GM12878 (cell line): ENCODE measurements at regions not wholly inside any gene's neighbourhood (a gene's known extent, or its start where the extent isn't known, plus 50 kb on each side); places are given as distances from the start of the nearest gene placed in this dataset.

Experiments
- ATAC-seq: fragments of 200-7000 bp; cut with Tn5 transposase; 3 replicates; pipeline ENCODE4 v1.9.1; 2020; ENCODE audit warnings: mild to moderate bottlenecking, moderate library complexity
- BruUV-seq: library from RNA; stranded (reverse); fragments of 400-500 nt; replicated peaks from 2 replicates; lab custom pipeline; 2021; lab: Mats Ljungman, UMichigan
- CTCF ChIA-PET: fragments of 300-600 bp; sonication (Branson Sonifier 250); formaldehyde crosslinking; extraction: SDS; loops from one replicate; lab custom pipeline; 2021; ENCODE audit warnings: inconsistent platforms; lab: Yijun Ruan, JAX
- POLR2A ChIA-PET: fragments of 350-600 bp; formaldehyde crosslinking; extraction: SDS; loops from one replicate; lab custom pipeline; 2021; ENCODE audit warnings: inconsistent platforms; lab: Charles Lee
- RAD21 ChIA-PET: fragments of 300-600 bp; sonication (Branson Sonifier 250); formaldehyde crosslinking; loops from one replicate; lab custom pipeline; 2023; ENCODE audit warnings: antibody characterized with exemption; ENCODE audit not compliant: unreplicated experiment; lab: Charles Lee
- SMC1A ChIA-PET: fragments of 300-600 bp; sonication (Branson Sonifier 250); formaldehyde crosslinking; loops from one replicate; lab custom pipeline; 2023; ENCODE audit not compliant: unreplicated experiment, uncharacterized antibody; lab: Charles Lee
- DNase-seq: peaks from one replicate; pipeline ENCODE4 v3.0.0-alpha.2; 2011; ENCODE audit warnings: low read depth, low spot score
- FAIRE-seq: peaks from 3 replicates; lab custom pipeline; 2011; peaks lifted over from hg19 to GRCh38; lab: Jason Lieb, UNC
- H2AFZ ChIP-seq: 2 replicates; pipeline ENCODE4 v1.6.0; 2011; ENCODE audit warnings: low read depth, low read length, control low read depth; ENCODE audit not compliant: control insufficient read depth
- H3K27ac ChIP-seq: 2 replicates; pipeline ENCODE4 v1.5.1; 2011; ENCODE audit warnings: control low read depth; ENCODE audit not compliant: control insufficient read depth, insufficient read depth
- H3K27me3 ChIP-seq, 2 experiments: replicated peaks in 1 of 2; 2 replicates each; pipeline versions ENCODE4 v1.6.0 to v1.6.1; 2011; ENCODE audit warnings: low read length in 1 of 2; ENCODE audit not compliant: control insufficient read depth in 2 of 2, insufficient read depth in 2 of 2
- H3K36me3 ChIP-seq, 2 experiments: 2 replicates each; pipeline ENCODE4 v1.5.1; 2011; ENCODE audit warnings: low read length in 1 of 2; ENCODE audit not compliant: control insufficient read depth in 2 of 2, insufficient read depth in 2 of 2
- H3K4me1 ChIP-seq: 2 replicates; pipeline ENCODE4 v1.6.1; 2011; ENCODE audit warnings: mild to moderate bottlenecking, low read length, moderate library complexity, mixed read lengths; ENCODE audit not compliant: control insufficient read depth, insufficient read depth
- H3K4me2 ChIP-seq: 2 replicates; pipeline ENCODE4 v1.6.0; 2011; ENCODE audit warnings: control low read depth; ENCODE audit not compliant: control insufficient read depth, insufficient read depth
- H3K4me3 ChIP-seq: fragments of 200-600 bp; sonication (generic); 2 replicates; pipeline ENCODE4 v1.5.1; 2016
- H3K79me2 ChIP-seq: 2 replicates; pipeline ENCODE4 v1.6.0; 2011; ENCODE audit warnings: low read length; ENCODE audit not compliant: control insufficient read depth, insufficient read depth
- H3K9ac ChIP-seq: 2 replicates; pipeline ENCODE4 v1.8.0; 2011; ENCODE audit warnings: low read length, control low read depth, mixed read lengths; ENCODE audit not compliant: control insufficient read depth, insufficient read depth
- H3K9me3 ChIP-seq: replicated peaks from 3 replicates; pipeline ENCODE4 v1.5.1; 2011; ENCODE audit warnings: mild to moderate bottlenecking, low read length; ENCODE audit not compliant: control insufficient read depth, insufficient read depth
- H4K20me1 ChIP-seq: 2 replicates; pipeline ENCODE4 v1.6.0; 2011; ENCODE audit not compliant: control insufficient read depth, insufficient read depth
- ATF3 ChIP-seq: IDR thresholded peaks from 2 replicates; pipeline ENCODE4 v1.6.1; 2011; ENCODE audit warnings: low read depth, mild to moderate bottlenecking, low read length, moderate library complexity, borderline replicate concordance; ENCODE audit errors: extremely low read depth
- CEBPZ ChIP-seq: fragments of 150-350 bp; IDR thresholded peaks from 2 replicates; pipeline ENCODE4 v1.6.1; 2016; ENCODE audit warnings: low read depth, low read length
- KAT2A ChIP-seq: conservative IDR thresholded peaks from 2 replicates; pipeline ENCODE4 v1.6.1; 2011; ENCODE audit warnings: low read depth, low read length; ENCODE audit not compliant: control insufficient read depth
- KDM1A ChIP-seq: fragments of 200-600 bp; sonication (generic); IDR thresholded peaks from 2 replicates; pipeline ENCODE4 v1.6.1; 2016; ENCODE audit warnings: borderline replicate concordance
- NFYB ChIP-seq: IDR thresholded peaks from 2 replicates; pipeline ENCODE4 v1.6.1; 2011; ENCODE audit warnings: low read depth, mild to moderate bottlenecking, low read length, improper control_type of control experiment, moderate library complexity; ENCODE audit not compliant: insufficient read depth
- SP1 ChIP-seq: IDR thresholded peaks from one replicate; pipeline ENCODE4 v1.6.1; 2011; ENCODE audit warnings: low read depth, low read length
- TARDBP ChIP-seq: IDR thresholded peaks from 2 replicates; pipeline ENCODE4 v1.6.1; 2016; ENCODE audit warnings: borderline replicate concordance
- WGBS: methylation state at CpG from one replicate; pipeline ENCODE4 v1.1.6; 2016; ENCODE audit warnings: low lambda C conversion rate; ENCODE audit not compliant: insufficient replicate concordance, insufficient coverage; ENCODE audit errors: missing lambda C conversion rate; 5-methylcytosine and 5-hydroxymethylcytosine counted together
- in situ Hi-C: fragments of 300-500 bp; cut with MboI; formaldehyde crosslinking; loops from 9 replicates; pipeline ENCODE4 v1.14.3; 2018; ENCODE audit warnings: mixed read lengths
- intact Hi-C: fragments of 100-400 bp; cut with micrococcal nuclease; formaldehyde crosslinking; loops from one replicate; pipeline ENCODE4 v1.14.2; 2022; ENCODE audit not compliant: unreplicated experiment

GRCh38 chr12:62164036-62164435, 96.2 kb upstream of the USP15 start (continued):
- TF ChIP-seq CEBPZ, result no peak
- no peak for TF ChIP-seq TARDBP

GRCh38 chr12:62166525-62166924, 93.7 kb upstream of the USP15 start:
- no peaks in the 10 kb centered on the region for H3K36me3 ChIP-seq
- no peak for FAIRE-seq

More at GRCh38 chr12:62166525-62166924, 93.7 kb upstream of the USP15 start:
- no peaks in the 10 kb centered on the region for H4K20me1 ChIP-seq
- no peaks in the 10 kb centered on the region for H3K27me3 ChIP-seq
- ATAC-seq (no peak), DNase-seq (no peak)
- H2AFZ ChIP-seq, result no peak overlapping the region
- no peaks in the 10 kb centered on the region for H3K4me1 ChIP-seq
- CTCF ChIA-PET, result interaction anchor here (1.6 kb wide), 1 partner anchor 27 kb away, joined by 4 read pairs; a partner anchor contains a TSS
- in situ Hi-C loops (no loop called here), intact Hi-C loops (no loop called here)
- H3K4me3 ChIP-seq, result no peak overlapping the region
- no peak for TF ChIP-seq KAT2A
- TF ChIP-seq NFYB, result no peak
- no peak for TF ChIP-seq ATF3
- no peak for TF ChIP-seq SP1
- no peak for TF ChIP-seq KDM1A
- 23% methylated on average over 2 of the region's 2 CpGs for WGBS
- SMC1A ChIA-PET, result interaction anchor here (1.4 to 1.5 kb wide), 2 partner anchors 8 to 19 kb away, joined by 3 to 4 read pairs; no protein-coding TSS in a partner anchor
- no peaks in the 10 kb centered on the region for H3K79me2 ChIP-seq
- BruUV-seq, result no TSS peak
- RAD21 ChIA-PET, result no interaction called here
- no peak overlapping the region for H3K9ac ChIP-seq
- POLR2A ChIA-PET, result no interaction called here
- H3K4me2 ChIP-seq, result no peak overlapping the region
- no peak overlapping the region for H3K27ac ChIP-seq
- H3K9me3 ChIP-seq, result no peaks in the 10 kb centered on the region
